NCI-H2196 (cell line): ENCODE measurements at regions not wholly inside any gene's neighbourhood (a gene's known extent, or its start where the extent isn't known, plus 50 kb on each side); places are given as distances from the start of the nearest gene placed in this dataset.
"Not testable (repeated sequence)": the region's sequence is repeated elsewhere in the genome, so short reads cannot be mapped to it uniquely, and the experiment has no call there.

Source experiments
- DNase-seq: peaks from one replicate; lab custom pipeline; 2025; ENCODE audit not compliant: unreplicated experiment; lab: John Stamatoyannopoulos, UW

- no peak for DNase-seq
Observed at GRCh38 chr15:38614621-38615020, 50.0 kb upstream of the RASGRP1 start.

- no peak for DNase-seq
Observed at GRCh38 chr15:38617831-38618230, 53.2 kb upstream of the RASGRP1 start.

- no peak for DNase-seq
Observed at GRCh38 chr15:38618242-38618955, 53.8 kb upstream of the RASGRP1 start.

- no peak for DNase-seq
Observed at GRCh38 chr15:38620098-38620497, 55.5 kb upstream of the RASGRP1 start.

- DNase-seq: no peak
Observed at GRCh38 chr15:38620851-38621594, 56.4 kb upstream of the RASGRP1 start.

GRCh38 chr15:38622304-38622703 lies 57.7 kb upstream of the RASGRP1 start:
- DNase-seq: no peak

- no peak for DNase-seq
Observed at GRCh38 chr15:38622908-38623307, 58.3 kb upstream of the RASGRP1 start.

- no peak for DNase-seq
Observed at GRCh38 chr15:38623744-38624143, 59.1 kb upstream of the RASGRP1 start.

- DNase-seq: no peak
Observed at GRCh38 chr15:38624244-38625205, 59.9 kb upstream of the RASGRP1 start.

- DNase-seq: no peak
Observed at GRCh38 chr15:38625886-38626285, 61.3 kb upstream of the RASGRP1 start.

GRCh38 chr15:38626443-38627050 lies 61.9 kb upstream of the RASGRP1 start:
- no peak for DNase-seq

GRCh38 chr15:38627689-38628277 lies 63.2 kb upstream of the RASGRP1 start:
- no peak for DNase-seq

- DNase-seq: no peak
Observed at GRCh38 chr15:38631119-38632075, 66.8 kb upstream of the RASGRP1 start.

GRCh38 chr15:38635170-38635569 lies 70.6 kb upstream of the RASGRP1 start:
- DNase-seq: no peak

GRCh38 chr15:38636597-38636996 lies 72.0 kb upstream of the RASGRP1 start:
- no peak for DNase-seq

GRCh38 chr15:38638126-38638525 lies 73.5 kb upstream of the RASGRP1 start:
- no peak for DNase-seq

GRCh38 chr15:38638811-38639210 lies 74.2 kb upstream of the RASGRP1 start:
- DNase-seq: no peak

GRCh38 chr15:38642689-38643270 lies 78.2 kb upstream of the RASGRP1 start:
- DNase-seq: no peak

- not testable (repeated sequence) for DNase-seq
Observed at GRCh38 chr15:38644353-38644752, 79.7 kb upstream of the RASGRP1 start.
